SK-N-SH treated with all-trans-retinoic acid at 6 μM for 48 hours (cell line): ENCODE measurements at regions not wholly inside any gene's neighbourhood (a gene's known extent, or its start where the extent isn't known, plus 50 kb on each side); places are given as distances from the start of the nearest gene placed in this dataset.

ENCODE experiments used
- ATAC-seq: fragments of 200-7000 bp; cut with Tn5 transposase; 3 replicates; pipeline ENCODE4 v1.9.1; 2020; ENCODE audit warnings: mild to moderate bottlenecking, moderate library complexity
- ARNTL ChIP-seq: fragments of 450-650 bp; formaldehyde crosslinking; IDR thresholded peaks from 2 replicates; pipeline ENCODE4 v1.5.0; 2020; ENCODE audit warnings: low read depth, mild to moderate bottlenecking, moderate library complexity, borderline replicate concordance
- BACH2 ChIP-seq: fragments of 250-450 bp; sonication (Bioruptor Pico); IDR thresholded peaks from 2 replicates; pipeline ENCODE4 v1.9.0; 2021; ENCODE audit warnings: mild to moderate bottlenecking, borderline replicate concordance
- CSDC2 ChIP-seq: fragments of 250-450 bp; sonication (Bioruptor Pico); IDR thresholded peaks from 2 replicates; pipeline ENCODE4 v1.5.0; 2020; ENCODE audit warnings: mild to moderate bottlenecking, moderate library complexity
- CSRNP3 ChIP-seq: fragments of 250-450 bp; sonication (Bioruptor Pico); IDR thresholded peaks from 2 replicates; pipeline ENCODE4 v1.5.1; 2021; ENCODE audit warnings: mild to moderate bottlenecking, moderate library complexity
- ESRRG ChIP-seq: fragments of 250-450 bp; sonication (Bioruptor Pico); IDR thresholded peaks from 2 replicates; pipeline ENCODE4 v1.6.1; 2021; ENCODE audit warnings: mild to moderate bottlenecking
- GLIS3 ChIP-seq: fragments of 250-450 bp; sonication (Bioruptor Pico); IDR thresholded peaks from 2 replicates; pipeline ENCODE4 v1.5.0; 2020; ENCODE audit warnings: mild to moderate bottlenecking, moderate library complexity
- ISL1 ChIP-seq: fragments of 250-450 bp; sonication (Bioruptor Pico); IDR thresholded peaks from 2 replicates; pipeline ENCODE4 v2.1.2; 2022; ENCODE audit warnings: mild to moderate bottlenecking, moderate library complexity
- OSR1 ChIP-seq: fragments of 250-450 bp; sonication (Bioruptor Pico); IDR thresholded peaks from 2 replicates; pipeline ENCODE4 v1.8.0; 2022; ENCODE audit warnings: moderate library complexity, mild to moderate bottlenecking, inconsistent platforms
- PPARA ChIP-seq: fragments of 250-450 bp; sonication (Bioruptor Pico); IDR thresholded peaks from 2 replicates; pipeline ENCODE4 v1.5.0; 2020; ENCODE audit warnings: mild to moderate bottlenecking, borderline replicate concordance
- RARB ChIP-seq: fragments of 250-450 bp; sonication (Bioruptor Pico); IDR thresholded peaks from 2 replicates; pipeline ENCODE4 v1.8.0; 2021; ENCODE audit warnings: mild to moderate bottlenecking, moderate library complexity
- SNAI2 ChIP-seq: fragments of 250-450 bp; sonication (Bioruptor Pico); IDR thresholded peaks from 2 replicates; pipeline ENCODE4 v1.5.0; 2020; ENCODE audit warnings: mild to moderate bottlenecking, moderate library complexity
- TCF4 ChIP-seq: fragments of 250-450 bp; sonication (Bioruptor Pico); IDR thresholded peaks from 2 replicates; pipeline ENCODE4 v1.8.0; 2021; ENCODE audit warnings: mild to moderate bottlenecking, moderate library complexity, borderline replicate concordance
- TOX ChIP-seq: fragments of 250-450 bp; sonication (Bioruptor Pico); IDR thresholded peaks from 2 replicates; pipeline ENCODE4 v1.8.0; 2021; ENCODE audit warnings: mild to moderate bottlenecking, moderate library complexity, borderline replicate concordance
- ZC3H10 ChIP-seq: fragments of 250-450 bp; sonication (Bioruptor Pico); IDR thresholded peaks from 2 replicates; pipeline ENCODE4 v1.5.1; 2021; ENCODE audit warnings: mild to moderate bottlenecking, moderate library complexity
- ZFP3 ChIP-seq: fragments of 250-450 bp; sonication (Bioruptor Pico); IDR thresholded peaks from 2 replicates; pipeline ENCODE4 v1.5.0; 2020; ENCODE audit warnings: mild to moderate bottlenecking, moderate library complexity
- ZFP30 ChIP-seq: fragments of 450-650 bp; formaldehyde crosslinking; IDR thresholded peaks from 2 replicates; pipeline ENCODE4 v1.5.0; 2022; ENCODE audit warnings: mild to moderate bottlenecking, moderate library complexity
- ZNF565 ChIP-seq: fragments of 450-650 bp; formaldehyde crosslinking; conservative IDR thresholded peaks from 2 replicates; pipeline ENCODE4 v1.5.0; 2020; ENCODE audit warnings: low read depth, mild to moderate bottlenecking, moderate library complexity
- ZNF70 ChIP-seq: fragments of 450-650 bp; formaldehyde crosslinking; IDR thresholded peaks from 2 replicates; pipeline ENCODE4 v1.5.0; 2020; ENCODE audit warnings: mild to moderate bottlenecking, moderate library complexity
- ZNF8 ChIP-seq: fragments of 450-650 bp; formaldehyde crosslinking; IDR thresholded peaks from 2 replicates; pipeline ENCODE4 v1.5.0; 2020; ENCODE audit warnings: mild to moderate bottlenecking, moderate library complexity
- TF ChIP-seq, protein P1 (sequence below): fragments of 250-450 bp; sonication (Bioruptor Pico); IDR thresholded peaks from 2 replicates; pipeline ENCODE4 v1.8.0; 2021; ENCODE audit warnings: low read depth, mild to moderate bottlenecking, moderate library complexity, borderline replicate concordance
- TF ChIP-seq, protein P2 (sequence below): fragments of 250-450 bp; sonication (Bioruptor Pico); IDR thresholded peaks from 2 replicates; pipeline ENCODE4 v1.5.1; 2020; ENCODE audit warnings: low read depth, mild to moderate bottlenecking, moderate library complexity
- TF ChIP-seq, protein P3 (sequence below): fragments of 250-450 bp; sonication (Bioruptor Pico); IDR thresholded peaks from 2 replicates; pipeline ENCODE4 v1.5.0; 2020; ENCODE audit warnings: mild to moderate bottlenecking, moderate library complexity
- TF ChIP-seq, protein P4 (sequence below): fragments of 250-450 bp; sonication (Bioruptor Pico); IDR thresholded peaks from 2 replicates; pipeline ENCODE4 v1.8.0; 2020; ENCODE audit warnings: mild to moderate bottlenecking, moderate library complexity, borderline replicate concordance

DNA sequence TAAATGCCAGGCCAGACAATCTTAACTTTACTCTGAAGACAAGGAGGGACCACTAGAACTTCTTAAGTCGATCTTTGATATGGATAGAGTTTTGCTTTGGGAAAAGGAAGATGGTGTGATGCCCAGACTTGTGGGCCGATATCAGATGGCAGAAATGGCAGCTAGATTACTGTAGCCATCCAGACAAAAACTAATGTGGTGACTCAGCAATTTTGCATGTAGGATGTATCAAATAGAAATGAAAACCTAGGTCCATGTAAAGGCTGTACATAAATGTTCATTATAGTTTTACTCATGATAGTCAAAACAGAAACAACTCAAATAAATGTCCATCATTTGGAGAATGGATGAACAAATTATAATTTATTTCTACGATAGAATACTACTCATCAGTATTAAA lies 121.5 kb downstream of the APIP start:
- TF ChIP-seq ZNF8 = no peak
- no peak for TF ChIP-seq BACH2
- TF ChIP-seq ZNF70 (CRISPR knock-in tag) = no peak
- TF ChIP-seq CSDC2 (CRISPR knock-in tag) = no peak
- TF ChIP-seq CSRNP3 (CRISPR knock-in tag) = no peak
- no peak for TF ChIP-seq PPARA
- TF ChIP-seq ZFP3 = no peak
- TF ChIP-seq ZC3H10 (CRISPR knock-in tag) = no peak
- TF ChIP-seq OSR1 (CRISPR knock-in tag) = no peak
- no peak for TF ChIP-seq ESRRG
- TF ChIP-seq, protein P1, sequence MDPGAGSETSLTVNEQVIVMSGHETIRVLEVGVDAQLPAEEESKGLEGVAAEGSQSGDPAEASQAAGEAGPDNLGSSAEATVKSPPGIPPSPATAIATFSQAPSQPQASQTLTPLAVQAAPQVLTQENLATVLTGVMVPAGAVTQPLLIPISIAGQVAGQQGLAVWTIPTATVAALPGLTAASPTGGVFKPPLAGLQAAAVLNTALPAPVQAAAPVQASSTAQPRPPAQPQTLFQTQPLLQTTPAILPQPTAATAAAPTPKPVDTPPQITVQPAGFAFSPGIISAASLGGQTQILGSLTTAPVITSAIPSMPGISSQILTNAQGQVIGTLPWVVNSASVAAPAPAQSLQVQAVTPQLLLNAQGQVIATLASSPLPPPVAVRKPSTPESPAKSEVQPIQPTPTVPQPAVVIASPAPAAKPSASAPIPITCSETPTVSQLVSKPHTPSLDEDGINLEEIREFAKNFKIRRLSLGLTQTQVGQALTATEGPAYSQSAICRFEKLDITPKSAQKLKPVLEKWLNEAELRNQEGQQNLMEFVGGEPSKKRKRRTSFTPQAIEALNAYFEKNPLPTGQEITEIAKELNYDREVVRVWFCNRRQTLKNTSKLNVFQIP (CRISPR knock-in tag) = no peak
- TF ChIP-seq ZNF565 = no peak
- TF ChIP-seq TOX (CRISPR knock-in tag) = no peak
- no peak for TF ChIP-seq GLIS3 (CRISPR knock-in tag)
- TF ChIP-seq ARNTL (CRISPR knock-in tag) = no peak
- ATAC-seq = no peak

GRCh38 chr11:34793666-34794065 lies 122.5 kb downstream of the APIP start:
- TF ChIP-seq ZNF565 = no peak
- no peak for TF ChIP-seq PPARA
- TF ChIP-seq ESRRG = no peak
- ATAC-seq = no peak

DNA sequence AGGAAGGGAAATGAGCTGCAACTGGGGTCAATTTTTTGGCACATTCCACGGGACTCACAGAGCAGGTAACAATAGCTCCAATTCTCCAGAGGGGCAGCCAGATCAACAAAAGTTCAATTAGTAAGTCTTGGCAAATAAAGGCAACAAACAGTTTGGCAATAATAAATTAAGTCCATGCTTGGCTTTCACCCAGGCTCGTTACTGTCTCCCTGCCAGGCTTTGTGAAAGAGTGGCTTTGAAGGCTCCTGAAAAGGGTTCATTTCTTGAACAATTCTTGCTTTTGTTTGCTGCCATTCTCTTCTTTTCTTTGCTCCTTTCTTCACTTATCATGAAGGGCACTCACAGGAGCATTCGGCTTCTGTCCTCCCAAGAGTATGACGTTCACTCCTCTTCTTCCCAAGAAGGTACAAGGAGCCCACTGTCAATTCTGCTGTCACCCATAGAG lies 123.3 kb downstream of the APIP start:
- TF ChIP-seq ZFP30 (CRISPR knock-in tag) = no peak
- no peak for TF ChIP-seq CSDC2 (CRISPR knock-in tag)
- no peak for TF ChIP-seq GLIS3 (CRISPR knock-in tag)
- TF ChIP-seq ISL1 = no peak
- TF ChIP-seq RARB (CRISPR knock-in tag) = no peak
- no peak for TF ChIP-seq ZNF565
- TF ChIP-seq ZNF70 (CRISPR knock-in tag) = no peak
- no peak for TF ChIP-seq ESRRG
- TF ChIP-seq, protein P2, sequence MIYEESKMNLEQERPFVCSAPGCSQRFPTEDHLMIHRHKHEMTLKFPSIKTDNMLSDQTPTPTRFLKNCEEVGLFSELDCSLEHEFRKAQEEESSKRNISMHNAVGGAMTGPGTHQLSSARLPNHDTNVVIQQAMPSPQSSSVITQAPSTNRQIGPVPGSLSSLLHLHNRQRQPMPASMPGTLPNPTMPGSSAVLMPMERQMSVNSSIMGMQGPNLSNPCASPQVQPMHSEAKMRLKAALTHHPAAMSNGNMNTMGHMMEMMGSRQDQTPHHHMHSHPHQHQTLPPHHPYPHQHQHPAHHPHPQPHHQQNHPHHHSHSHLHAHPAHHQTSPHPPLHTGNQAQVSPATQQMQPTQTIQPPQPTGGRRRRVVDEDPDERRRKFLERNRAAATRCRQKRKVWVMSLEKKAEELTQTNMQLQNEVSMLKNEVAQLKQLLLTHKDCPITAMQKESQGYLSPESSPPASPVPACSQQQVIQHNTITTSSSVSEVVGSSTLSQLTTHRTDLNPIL (CRISPR knock-in tag) = no peak
- TF ChIP-seq OSR1 (CRISPR knock-in tag) = no peak
- no peak for TF ChIP-seq SNAI2
- no peak for TF ChIP-seq TOX (CRISPR knock-in tag)
- ATAC-seq = no peak

DNA sequence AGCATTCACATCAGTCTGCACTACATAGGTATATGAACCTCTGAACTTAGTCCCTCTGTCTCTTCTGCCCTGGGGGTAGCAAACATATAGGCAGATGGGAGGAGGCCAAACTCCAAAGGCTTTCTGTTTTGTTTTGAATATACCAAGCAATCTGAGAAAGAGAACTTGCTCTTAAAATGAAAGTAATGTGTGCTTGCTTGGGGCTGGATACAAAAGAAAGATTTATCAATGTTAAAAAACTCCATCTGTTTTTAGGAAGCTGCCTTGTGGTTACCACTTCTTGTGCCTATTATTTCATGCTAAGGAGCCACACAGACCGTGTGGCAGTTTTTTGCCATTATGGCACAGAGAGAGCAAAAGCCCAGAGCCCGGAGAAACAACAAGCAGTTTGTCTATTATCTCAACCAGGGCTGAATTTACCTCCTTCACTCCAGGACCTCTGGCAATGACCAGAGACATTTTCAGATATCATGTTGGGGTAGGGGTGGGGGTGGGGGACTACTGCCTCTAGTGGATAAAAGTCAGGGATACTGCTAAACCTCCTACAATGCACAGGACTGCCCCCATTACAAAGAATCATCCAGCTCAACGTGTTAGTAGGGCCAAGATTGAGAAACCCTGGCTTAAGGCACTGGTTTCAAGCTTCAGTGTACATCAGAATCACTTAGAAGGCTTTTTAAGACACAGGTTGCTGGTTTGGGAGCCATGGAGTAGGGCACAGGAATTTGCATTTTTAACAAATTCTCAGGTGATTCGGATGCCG lies 124.2 kb downstream of the APIP start:
- TF ChIP-seq SNAI2 (no peak), PPARA (no peak), ZFP3 (no peak), ISL1 (no peak), TCF4 (CRISPR knock-in tag) (no peak), ZNF565 (no peak), TOX (CRISPR knock-in tag) (no peak), ZNF70 (CRISPR knock-in tag) (no peak), ESRRG (no peak), ZC3H10 (CRISPR knock-in tag) (no peak), OSR1 (CRISPR knock-in tag) (no peak), RARB (CRISPR knock-in tag) (no peak)
- TF ChIP-seq, protein P3, sequence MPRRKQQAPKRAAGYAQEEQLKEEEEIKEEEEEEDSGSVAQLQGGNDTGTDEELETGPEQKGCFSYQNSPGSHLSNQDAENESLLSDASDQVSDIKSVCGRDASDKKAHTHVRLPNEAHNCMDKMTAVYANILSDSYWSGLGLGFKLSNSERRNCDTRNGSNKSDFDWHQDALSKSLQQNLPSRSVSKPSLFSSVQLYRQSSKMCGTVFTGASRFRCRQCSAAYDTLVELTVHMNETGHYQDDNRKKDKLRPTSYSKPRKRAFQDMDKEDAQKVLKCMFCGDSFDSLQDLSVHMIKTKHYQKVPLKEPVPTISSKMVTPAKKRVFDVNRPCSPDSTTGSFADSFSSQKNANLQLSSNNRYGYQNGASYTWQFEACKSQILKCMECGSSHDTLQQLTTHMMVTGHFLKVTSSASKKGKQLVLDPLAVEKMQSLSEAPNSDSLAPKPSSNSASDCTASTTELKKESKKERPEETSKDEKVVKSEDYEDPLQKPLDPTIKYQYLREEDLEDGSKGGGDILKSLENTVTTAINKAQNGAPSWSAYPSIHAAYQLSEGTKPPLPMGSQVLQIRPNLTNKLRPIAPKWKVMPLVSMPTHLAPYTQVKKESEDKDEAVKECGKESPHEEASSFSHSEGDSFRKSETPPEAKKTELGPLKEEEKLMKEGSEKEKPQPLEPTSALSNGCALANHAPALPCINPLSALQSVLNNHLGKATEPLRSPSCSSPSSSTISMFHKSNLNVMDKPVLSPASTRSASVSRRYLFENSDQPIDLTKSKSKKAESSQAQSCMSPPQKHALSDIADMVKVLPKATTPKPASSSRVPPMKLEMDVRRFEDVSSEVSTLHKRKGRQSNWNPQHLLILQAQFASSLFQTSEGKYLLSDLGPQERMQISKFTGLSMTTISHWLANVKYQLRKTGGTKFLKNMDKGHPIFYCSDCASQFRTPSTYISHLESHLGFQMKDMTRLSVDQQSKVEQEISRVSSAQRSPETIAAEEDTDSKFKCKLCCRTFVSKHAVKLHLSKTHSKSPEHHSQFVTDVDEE (CRISPR knock-in tag) = no peak
- TF ChIP-seq, protein P1 (CRISPR knock-in tag) = no peak
- TF ChIP-seq, protein P4, sequence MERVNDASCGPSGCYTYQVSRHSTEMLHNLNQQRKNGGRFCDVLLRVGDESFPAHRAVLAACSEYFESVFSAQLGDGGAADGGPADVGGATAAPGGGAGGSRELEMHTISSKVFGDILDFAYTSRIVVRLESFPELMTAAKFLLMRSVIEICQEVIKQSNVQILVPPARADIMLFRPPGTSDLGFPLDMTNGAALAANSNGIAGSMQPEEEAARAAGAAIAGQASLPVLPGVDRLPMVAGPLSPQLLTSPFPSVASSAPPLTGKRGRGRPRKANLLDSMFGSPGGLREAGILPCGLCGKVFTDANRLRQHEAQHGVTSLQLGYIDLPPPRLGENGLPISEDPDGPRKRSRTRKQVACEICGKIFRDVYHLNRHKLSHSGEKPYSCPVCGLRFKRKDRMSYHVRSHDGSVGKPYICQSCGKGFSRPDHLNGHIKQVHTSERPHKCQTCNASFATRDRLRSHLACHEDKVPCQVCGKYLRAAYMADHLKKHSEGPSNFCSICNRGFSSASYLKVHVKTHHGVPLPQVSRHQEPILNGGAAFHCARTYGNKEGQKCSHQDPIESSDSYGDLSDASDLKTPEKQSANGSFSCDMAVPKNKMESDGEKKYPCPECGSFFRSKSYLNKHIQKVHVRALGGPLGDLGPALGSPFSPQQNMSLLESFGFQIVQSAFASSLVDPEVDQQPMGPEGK = no peak
- TF ChIP-seq, protein P2 (CRISPR knock-in tag) = no peak
- TF ChIP-seq, all 23 proteins: peak for 0
- no peak for ATAC-seq
